AG09309 (cell line): ENCODE measurements at regions not wholly inside any gene's neighbourhood (a gene's known extent, or its start where the extent isn't known, plus 50 kb on each side); places are given as distances from the start of the nearest gene placed in this dataset.
"Not testable (repeated sequence)": the region's sequence is repeated elsewhere in the genome, so short reads cannot be mapped to it uniquely, and the experiment has no call there.

Source experiments
- DNase-seq: peaks from one replicate; pipeline ENCODE4 v3.0.0-alpha.2; 2010; ENCODE audit warnings: low read depth
- H3K4me3 ChIP-seq: 2 replicates; pipeline ENCODE4 v1.5.1; 2011; ENCODE audit warnings: mild to moderate bottlenecking, low read depth, low read length, moderate library complexity; ENCODE audit not compliant: control insufficient read depth
- TF ChIP-seq, protein P1 (sequence below): IDR thresholded peaks from 2 replicates; pipeline ENCODE4 v1.5.1; 2011; ENCODE audit warnings: mild to moderate bottlenecking, low read depth, low read length, inconsistent platforms; ENCODE audit not compliant: insufficient read depth, control insufficient read depth; ENCODE audit errors: missing control alignments

DNA sequence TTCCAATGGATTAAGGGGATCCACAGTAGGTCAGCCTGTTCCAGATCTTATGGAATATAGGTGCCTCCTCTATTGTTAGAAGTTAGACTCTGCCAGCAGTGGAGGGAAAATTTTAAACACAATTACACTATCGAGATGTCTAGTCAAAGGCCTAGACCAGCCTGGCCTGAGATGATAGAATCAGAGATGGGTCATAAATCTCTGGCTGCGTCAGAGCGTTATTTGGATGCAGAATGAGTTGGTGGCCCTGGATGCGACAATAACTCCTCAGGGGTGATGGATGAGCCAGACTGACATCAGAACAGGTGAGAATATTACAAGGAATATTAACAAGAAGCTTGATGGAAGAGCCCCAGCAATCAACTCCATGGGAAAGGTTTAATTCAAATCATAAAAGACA is 149.3 kb upstream of the TCF4 start:
- no peak for DNase-seq
- TF ChIP-seq, protein P1, sequence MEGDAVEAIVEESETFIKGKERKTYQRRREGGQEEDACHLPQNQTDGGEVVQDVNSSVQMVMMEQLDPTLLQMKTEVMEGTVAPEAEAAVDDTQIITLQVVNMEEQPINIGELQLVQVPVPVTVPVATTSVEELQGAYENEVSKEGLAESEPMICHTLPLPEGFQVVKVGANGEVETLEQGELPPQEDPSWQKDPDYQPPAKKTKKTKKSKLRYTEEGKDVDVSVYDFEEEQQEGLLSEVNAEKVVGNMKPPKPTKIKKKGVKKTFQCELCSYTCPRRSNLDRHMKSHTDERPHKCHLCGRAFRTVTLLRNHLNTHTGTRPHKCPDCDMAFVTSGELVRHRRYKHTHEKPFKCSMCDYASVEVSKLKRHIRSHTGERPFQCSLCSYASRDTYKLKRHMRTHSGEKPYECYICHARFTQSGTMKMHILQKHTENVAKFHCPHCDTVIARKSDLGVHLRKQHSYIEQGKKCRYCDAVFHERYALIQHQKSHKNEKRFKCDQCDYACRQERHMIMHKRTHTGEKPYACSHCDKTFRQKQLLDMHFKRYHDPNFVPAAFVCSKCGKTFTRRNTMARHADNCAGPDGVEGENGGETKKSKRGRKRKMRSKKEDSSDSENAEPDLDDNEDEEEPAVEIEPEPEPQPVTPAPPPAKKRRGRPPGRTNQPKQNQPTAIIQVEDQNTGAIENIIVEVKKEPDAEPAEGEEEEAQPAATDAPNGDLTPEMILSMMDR = no peak
- no peak overlapping the region for H3K4me3 ChIP-seq

GRCh38 chr18:55735969-55736368 is 148.0 kb upstream of the TCF4 start:
- TF ChIP-seq, protein P1 = no peak
- no peak overlapping the region for H3K4me3 ChIP-seq
- no peak for DNase-seq

DNA sequence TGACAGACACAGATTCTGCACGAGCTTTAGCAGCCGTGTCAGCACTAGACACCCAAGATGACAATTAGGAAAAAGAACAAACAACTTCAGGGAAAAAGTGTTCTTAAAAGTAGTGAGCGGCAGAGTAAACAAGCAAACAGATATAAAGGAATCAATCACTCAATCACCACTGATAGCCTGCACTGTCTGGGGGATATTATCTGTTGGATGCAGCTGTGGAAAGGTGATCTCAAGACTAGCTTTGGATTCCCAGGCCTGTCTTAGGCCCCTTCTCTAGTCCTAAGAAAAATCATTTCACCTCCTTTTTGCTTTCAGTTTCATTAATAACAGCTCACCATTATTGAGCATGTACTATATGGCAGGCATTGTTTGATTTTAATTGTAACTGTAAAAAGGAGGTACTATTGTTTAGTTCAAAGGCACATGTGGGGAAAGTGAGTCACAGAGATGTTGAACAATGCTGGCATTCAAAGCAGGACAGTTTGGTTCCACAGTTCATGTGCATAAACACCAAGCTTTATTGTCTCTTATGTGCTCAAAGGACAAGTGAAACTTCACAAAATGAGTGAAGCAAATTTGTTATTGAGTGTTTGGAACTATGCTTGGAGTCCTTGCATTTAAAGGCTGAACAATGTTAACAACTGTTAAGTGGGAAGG is 147.3 kb upstream of the TCF4 start:
- no peak overlapping the region for H3K4me3 ChIP-seq
- no peak for DNase-seq
- TF ChIP-seq, protein P1 = no peak

GRCh38 chr18:55732227-55733106 is 144.5 kb upstream of the TCF4 start:
- TF ChIP-seq, protein P1 = no peak
- H3K4me3 ChIP-seq = no peak overlapping the region
- no peak for DNase-seq

- TF ChIP-seq, protein P1 = no peak
- no peak for DNase-seq
- H3K4me3 ChIP-seq = no peak overlapping the region
Observed at GRCh38 chr18:55731594-55732042, 143.6 kb upstream of the TCF4 start.

- H3K4me3 ChIP-seq = not testable (repeated sequence)
Observed at GRCh38 chr18:55721006-55721405, 133.0 kb upstream of the TCF4 start.

DNA sequence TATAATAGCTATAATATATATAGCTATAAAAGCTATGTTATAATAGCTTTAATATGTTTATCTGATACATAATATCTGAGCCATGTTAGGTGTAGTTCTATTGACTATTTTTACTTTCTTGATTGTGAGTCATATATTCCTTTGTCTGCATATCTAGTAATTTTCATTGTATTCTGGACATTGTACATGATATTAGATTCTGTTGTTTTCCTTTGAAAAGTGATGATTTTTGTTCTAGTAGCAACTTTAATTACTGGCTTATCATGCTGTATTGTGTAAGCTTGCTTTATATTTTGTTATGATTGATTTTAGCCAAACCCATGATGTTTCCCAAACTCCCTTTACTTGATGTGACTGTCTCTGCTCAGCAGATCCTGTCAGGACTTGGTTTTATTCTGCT is 125.7 kb upstream of the TCF4 start:
- TF ChIP-seq, protein P1 = no peak
- H3K4me3 ChIP-seq = no peak overlapping the region
- no peak for DNase-seq

More at GRCh38 chr18:55721006-55721405, 133.0 kb upstream of the TCF4 start:
- DNase-seq = not testable (repeated sequence)
